Activated T-helper 2 cell treated with anti-CD3 and anti-CD28 coated beads, Interferon-gamma antibody, Interleukin-2, Interleukin-4, amounts not matched to agents 10 μg/mL and 5 μg/mL and 100 μg/mL, durations not matched to agents 14 hours and 24 hours and 36 hours (primary cell): ENCODE measurements at regions not wholly inside any gene's neighbourhood (a gene's known extent, or its start where the extent isn't known, plus 50 kb on each side); places are given as distances from the start of the nearest gene placed in this dataset.

ENCODE experiments used
- DNase-seq: peaks from one replicate; pipeline ENCODE4 v3.0.0; 2021; ENCODE audit warnings: low spot score
- H3K27ac Mint-ChIP-seq: one replicate; pipeline ENCODE4 v1.8.0; 2021; ENCODE audit warnings: mixed read lengths
- H3K27me3 Mint-ChIP-seq: one replicate; pipeline ENCODE4 v1.8.0; 2021; ENCODE audit warnings: low read depth, mixed read lengths
- H3K36me3 Mint-ChIP-seq: one replicate; pipeline ENCODE4 v1.8.0; 2021; ENCODE audit warnings: low read depth, mixed read lengths
- H3K4me1 Mint-ChIP-seq: one replicate; pipeline ENCODE4 v1.8.0; 2021; ENCODE audit warnings: low read depth, mixed read lengths
- H3K4me3 Mint-ChIP-seq: one replicate; pipeline ENCODE4 v1.8.0; 2021; ENCODE audit warnings: low read depth, mild to moderate bottlenecking, moderate library complexity, mixed read lengths
- H3K9me3 Mint-ChIP-seq: one replicate; pipeline ENCODE4 v1.8.0; 2021; ENCODE audit warnings: mixed read lengths
- intact Hi-C: fragments of 100-400 bp; cut with micrococcal nuclease; formaldehyde crosslinking; loops from one replicate; pipeline ENCODE4 v1.15.1; 2023

GRCh38 chr2:2689306-2689705, 358.2 kb upstream of the MYT1L start:
- Mint-ChIP-seq H3K27ac (no peak overlapping the region), H3K4me1 (peaks cover 7% of the 10 kb centered on the region), H3K36me3 (no peaks in the 10 kb centered on the region), H3K9me3 (no peaks in the 10 kb centered on the region), H3K4me3 (no peak overlapping the region), H3K27me3 (peaks cover 3% of the 10 kb centered on the region)
- no peak for DNase-seq
- intact Hi-C loops, result no loop called here

GRCh38 chr2:2688254-2688653, 357.2 kb upstream of the MYT1L start:
- intact Hi-C loops, result no loop called here
- H3K4me3 Mint-ChIP-seq, result no peak overlapping the region
- H3K9me3 Mint-ChIP-seq, result no peaks in the 10 kb centered on the region
- no peak for DNase-seq
- no peak overlapping the region for H3K27ac Mint-ChIP-seq
- peaks cover 7% of the 10 kb centered on the region for H3K4me1 Mint-ChIP-seq
- no peaks in the 10 kb centered on the region for H3K36me3 Mint-ChIP-seq
- peaks cover 3% of the 10 kb centered on the region for H3K27me3 Mint-ChIP-seq

- Mint-ChIP-seq H3K9me3 (no peaks in the 10 kb centered on the region), H3K27ac (no peak overlapping the region), H3K27me3 (peaks cover 3% of the 10 kb centered on the region), H3K4me1 (peaks cover 7% of the 10 kb centered on the region), H3K36me3 (no peaks in the 10 kb centered on the region), H3K4me3 (no peak overlapping the region)
- intact Hi-C loops, result no loop called here
- DNase-seq, result no peak
These were observed 356.7 kb upstream of the MYT1L start for GRCh38 chr2:2687745-2688144.

- Mint-ChIP-seq H3K27ac (no peak overlapping the region), H3K4me1 (peaks cover 11% of the 10 kb centered on the region), H3K36me3 (no peaks in the 10 kb centered on the region), H3K4me3 (no peak overlapping the region), H3K27me3 (peaks cover 3% of the 10 kb centered on the region), H3K9me3 (no peaks in the 10 kb centered on the region)
- no peak for DNase-seq
- intact Hi-C loops, result no loop called here
These were observed 355.1 kb upstream of the MYT1L start for GRCh38 chr2:2686222-2686621.

GRCh38 chr2:2683606-2684224, 352.6 kb upstream of the MYT1L start:
- no peaks in the 10 kb centered on the region for H3K36me3 Mint-ChIP-seq
- H3K4me3 Mint-ChIP-seq, result no peak overlapping the region
- no peak overlapping the region for H3K27ac Mint-ChIP-seq
- DNase-seq, result no peak
- H3K9me3 Mint-ChIP-seq, result no peaks in the 10 kb centered on the region
- H3K4me1 Mint-ChIP-seq, result peaks cover 11% of the 10 kb centered on the region
- intact Hi-C loops, result no loop called here
- H3K27me3 Mint-ChIP-seq, result peaks cover 3% of the 10 kb centered on the region

- no peak overlapping the region for H3K27ac Mint-ChIP-seq
These were observed 351.7 kb upstream of the MYT1L start for GRCh38 chr2:2682700-2683342.

GRCh38 chr2:2681711-2682251, 350.7 kb upstream of the MYT1L start:
- peaks cover 11% of the 10 kb centered on the region for H3K4me1 Mint-ChIP-seq
- intact Hi-C loops, result no loop called here

More at GRCh38 chr2:2682700-2683342, 351.7 kb upstream of the MYT1L start:
- intact Hi-C loops, result no loop called here
- peaks cover 11% of the 10 kb centered on the region for H3K4me1 Mint-ChIP-seq
- H3K9me3 Mint-ChIP-seq, result no peaks in the 10 kb centered on the region
- no peaks in the 10 kb centered on the region for H3K36me3 Mint-ChIP-seq
- DNase-seq, result no peak
- peaks cover 3% of the 10 kb centered on the region for H3K27me3 Mint-ChIP-seq
- no peak overlapping the region for H3K4me3 Mint-ChIP-seq

GRCh38 chr2:2681085-2681484, 350.0 kb upstream of the MYT1L start:
- Mint-ChIP-seq H3K36me3 (no peaks in the 10 kb centered on the region), H3K27ac (no peak overlapping the region), H3K9me3 (no peaks in the 10 kb centered on the region), H3K4me1 (peaks cover 7% of the 10 kb centered on the region), H3K27me3 (no peaks in the 10 kb centered on the region), H3K4me3 (no peak overlapping the region)
- no peak for DNase-seq
- intact Hi-C loops, result no loop called here

More at GRCh38 chr2:2681711-2682251, 350.7 kb upstream of the MYT1L start:
- Mint-ChIP-seq H3K27me3 (peaks cover 3% of the 10 kb centered on the region), H3K36me3 (no peaks in the 10 kb centered on the region), H3K27ac (no peak overlapping the region), H3K4me3 (no peak overlapping the region), H3K9me3 (no peaks in the 10 kb centered on the region)
- DNase-seq, result no peak

- no peak overlapping the region for H3K4me3 Mint-ChIP-seq
- H3K36me3 Mint-ChIP-seq, result no peaks in the 10 kb centered on the region
- H3K4me1 Mint-ChIP-seq, result no peaks in the 10 kb centered on the region
- no peaks in the 10 kb centered on the region for H3K9me3 Mint-ChIP-seq
- no peaks in the 10 kb centered on the region for H3K27me3 Mint-ChIP-seq
- no peak overlapping the region for H3K27ac Mint-ChIP-seq
- no peak for DNase-seq
- intact Hi-C loops, result no loop called here
These were observed 343.8 kb upstream of the MYT1L start for GRCh38 chr2:2674831-2675230.

GRCh38 chr2:2673406-2673805, 342.3 kb upstream of the MYT1L start:
- H3K4me1 Mint-ChIP-seq, result no peaks in the 10 kb centered on the region
- no peak for DNase-seq
- intact Hi-C loops, result no loop called here
- H3K36me3 Mint-ChIP-seq, result no peaks in the 10 kb centered on the region
- no peaks in the 10 kb centered on the region for H3K9me3 Mint-ChIP-seq
- H3K27me3 Mint-ChIP-seq, result no peaks in the 10 kb centered on the region
- no peak overlapping the region for H3K4me3 Mint-ChIP-seq
- H3K27ac Mint-ChIP-seq, result no peak overlapping the region

GRCh38 chr2:2672249-2672648, 341.2 kb upstream of the MYT1L start:
- H3K9me3 Mint-ChIP-seq, result no peaks in the 10 kb centered on the region
- H3K27ac Mint-ChIP-seq, result no peak overlapping the region
- no peaks in the 10 kb centered on the region for H3K4me1 Mint-ChIP-seq
- H3K27me3 Mint-ChIP-seq, result no peaks in the 10 kb centered on the region
- no peak overlapping the region for H3K4me3 Mint-ChIP-seq
- intact Hi-C loops, result no loop called here
- no peak for DNase-seq
- H3K36me3 Mint-ChIP-seq, result no peaks in the 10 kb centered on the region

- Mint-ChIP-seq H3K4me3 (no peak overlapping the region), H3K4me1 (no peaks in the 10 kb centered on the region), H3K27ac (no peak overlapping the region), H3K36me3 (no peaks in the 10 kb centered on the region), H3K9me3 (no peaks in the 10 kb centered on the region), H3K27me3 (no peaks in the 10 kb centered on the region)
- intact Hi-C loops, result no loop called here
- DNase-seq, result no peak
These were observed 340.8 kb upstream of the MYT1L start for GRCh38 chr2:2671826-2672225.

- no peaks in the 10 kb centered on the region for H3K4me1 Mint-ChIP-seq
- H3K4me3 Mint-ChIP-seq, result no peak overlapping the region
- no peak for DNase-seq
- no peaks in the 10 kb centered on the region for H3K36me3 Mint-ChIP-seq
- H3K27ac Mint-ChIP-seq, result no peak overlapping the region
- no peaks in the 10 kb centered on the region for H3K27me3 Mint-ChIP-seq
- intact Hi-C loops, result no loop called here
- no peaks in the 10 kb centered on the region for H3K9me3 Mint-ChIP-seq
These were observed 338.2 kb upstream of the MYT1L start for GRCh38 chr2:2669316-2669715.
